ENCODE measurements at regions not wholly inside any gene's neighbourhood (a gene's known extent, or its start where the extent isn't known, plus 50 kb on each side); places are given as distances from the start of the nearest gene placed in this dataset.

DNA sequence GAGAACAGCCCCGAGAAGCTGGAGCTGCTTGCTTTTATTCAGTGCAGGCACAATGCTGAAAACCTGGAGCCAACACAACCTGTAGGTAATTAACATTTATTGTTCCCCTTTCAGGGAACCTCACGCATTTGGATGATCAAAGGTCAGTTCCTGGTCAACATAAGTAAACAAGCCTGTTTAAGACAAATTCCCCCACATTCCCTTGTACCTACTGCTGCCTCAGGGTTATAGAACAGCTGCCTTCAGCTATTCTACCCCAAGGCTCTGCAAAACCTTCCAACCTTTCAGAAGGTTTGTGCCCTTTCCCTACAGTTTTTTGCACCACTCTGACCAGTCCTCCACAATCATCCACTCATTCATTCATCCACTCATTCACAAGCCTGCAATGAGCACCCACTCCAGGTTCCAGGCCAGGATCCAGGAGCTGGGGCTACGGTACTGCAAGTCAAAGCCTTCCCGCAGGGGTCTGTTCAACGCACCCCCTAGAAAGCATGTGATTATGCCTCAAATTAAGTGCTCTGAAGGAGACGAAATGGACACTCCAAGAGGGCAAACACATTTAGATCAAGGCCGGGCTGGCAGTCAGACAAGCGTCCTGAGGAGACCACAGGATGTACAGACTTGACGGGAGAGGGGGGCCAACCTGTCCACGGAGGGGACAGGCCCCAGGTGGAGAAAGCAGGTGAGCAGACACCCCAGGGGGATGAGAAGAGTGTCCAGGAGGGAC lies 683.9 kb downstream of the MATN1 start:
- ChIA-PET CTCF (no interaction called here), POLR2A (ENCODE audit: low non-redundant PET) (no interaction called here)
- no peak overlapping the region for H3K27ac ChIP-seq
- DNase-seq (ENCODE audit: low spot score) = no peak
- TF ChIP-seq, protein P1, sequence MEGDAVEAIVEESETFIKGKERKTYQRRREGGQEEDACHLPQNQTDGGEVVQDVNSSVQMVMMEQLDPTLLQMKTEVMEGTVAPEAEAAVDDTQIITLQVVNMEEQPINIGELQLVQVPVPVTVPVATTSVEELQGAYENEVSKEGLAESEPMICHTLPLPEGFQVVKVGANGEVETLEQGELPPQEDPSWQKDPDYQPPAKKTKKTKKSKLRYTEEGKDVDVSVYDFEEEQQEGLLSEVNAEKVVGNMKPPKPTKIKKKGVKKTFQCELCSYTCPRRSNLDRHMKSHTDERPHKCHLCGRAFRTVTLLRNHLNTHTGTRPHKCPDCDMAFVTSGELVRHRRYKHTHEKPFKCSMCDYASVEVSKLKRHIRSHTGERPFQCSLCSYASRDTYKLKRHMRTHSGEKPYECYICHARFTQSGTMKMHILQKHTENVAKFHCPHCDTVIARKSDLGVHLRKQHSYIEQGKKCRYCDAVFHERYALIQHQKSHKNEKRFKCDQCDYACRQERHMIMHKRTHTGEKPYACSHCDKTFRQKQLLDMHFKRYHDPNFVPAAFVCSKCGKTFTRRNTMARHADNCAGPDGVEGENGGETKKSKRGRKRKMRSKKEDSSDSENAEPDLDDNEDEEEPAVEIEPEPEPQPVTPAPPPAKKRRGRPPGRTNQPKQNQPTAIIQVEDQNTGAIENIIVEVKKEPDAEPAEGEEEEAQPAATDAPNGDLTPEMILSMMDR (conservative IDR thresholded peaks at IDR 0.05; ENCODE audit: low read depth) = no peak

DNA sequence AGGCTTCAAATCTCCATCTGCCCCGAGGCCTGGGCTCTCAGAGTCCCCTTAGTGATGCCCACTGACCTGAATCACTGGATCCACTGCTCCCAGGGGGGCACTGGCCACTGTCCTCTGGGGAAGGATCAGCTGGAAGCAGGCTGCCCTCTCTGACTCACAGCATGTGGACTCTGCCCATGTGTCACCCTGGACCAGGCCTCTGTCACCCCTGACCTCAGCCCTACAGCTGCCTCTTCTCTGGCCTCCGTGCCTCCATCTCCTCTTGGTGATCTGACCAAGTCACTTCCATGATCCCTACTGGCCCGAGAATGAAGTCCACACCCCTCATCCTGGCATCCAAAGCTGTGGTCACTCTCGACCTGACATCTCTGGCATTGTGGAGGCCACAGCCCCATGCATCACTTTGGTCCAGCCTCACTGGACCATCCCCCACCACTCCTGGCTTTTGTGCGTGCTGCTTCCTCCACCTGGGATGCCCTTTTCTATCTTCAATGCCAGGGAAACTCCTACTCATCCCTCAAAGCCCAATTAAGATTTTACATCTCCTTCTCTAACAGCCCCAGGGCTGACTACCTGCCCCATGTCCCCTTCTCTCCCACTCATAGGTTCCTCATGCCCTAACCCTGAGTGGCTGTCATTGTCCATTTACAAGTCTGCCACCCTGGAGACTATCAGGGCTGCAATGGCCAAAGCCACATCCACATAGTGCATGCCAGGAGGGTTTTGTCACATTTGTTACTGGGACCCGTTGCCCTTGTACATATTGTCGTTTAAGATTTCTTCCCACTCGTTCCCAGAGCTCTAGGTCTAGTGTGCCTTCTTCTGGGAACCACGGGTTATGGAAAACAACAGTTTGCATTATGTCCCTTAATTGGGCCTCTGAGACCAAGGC lies 685.0 kb downstream of the MATN1 start:
- ChIA-PET CTCF (interaction anchor here (0.6 to 0.7 kb wide), 2 partner anchors 25 to 342 kb away, joined by 3 read pairs; no protein-coding TSS in a partner anchor), POLR2A (ENCODE audit: low non-redundant PET) (no interaction called here)
- TF ChIP-seq, protein P1 (conservative IDR thresholded peaks at IDR 0.05; ENCODE audit: low read depth) = no peak
- H3K27ac ChIP-seq = no peak overlapping the region
- no peak for DNase-seq (ENCODE audit: low spot score)

DNA sequence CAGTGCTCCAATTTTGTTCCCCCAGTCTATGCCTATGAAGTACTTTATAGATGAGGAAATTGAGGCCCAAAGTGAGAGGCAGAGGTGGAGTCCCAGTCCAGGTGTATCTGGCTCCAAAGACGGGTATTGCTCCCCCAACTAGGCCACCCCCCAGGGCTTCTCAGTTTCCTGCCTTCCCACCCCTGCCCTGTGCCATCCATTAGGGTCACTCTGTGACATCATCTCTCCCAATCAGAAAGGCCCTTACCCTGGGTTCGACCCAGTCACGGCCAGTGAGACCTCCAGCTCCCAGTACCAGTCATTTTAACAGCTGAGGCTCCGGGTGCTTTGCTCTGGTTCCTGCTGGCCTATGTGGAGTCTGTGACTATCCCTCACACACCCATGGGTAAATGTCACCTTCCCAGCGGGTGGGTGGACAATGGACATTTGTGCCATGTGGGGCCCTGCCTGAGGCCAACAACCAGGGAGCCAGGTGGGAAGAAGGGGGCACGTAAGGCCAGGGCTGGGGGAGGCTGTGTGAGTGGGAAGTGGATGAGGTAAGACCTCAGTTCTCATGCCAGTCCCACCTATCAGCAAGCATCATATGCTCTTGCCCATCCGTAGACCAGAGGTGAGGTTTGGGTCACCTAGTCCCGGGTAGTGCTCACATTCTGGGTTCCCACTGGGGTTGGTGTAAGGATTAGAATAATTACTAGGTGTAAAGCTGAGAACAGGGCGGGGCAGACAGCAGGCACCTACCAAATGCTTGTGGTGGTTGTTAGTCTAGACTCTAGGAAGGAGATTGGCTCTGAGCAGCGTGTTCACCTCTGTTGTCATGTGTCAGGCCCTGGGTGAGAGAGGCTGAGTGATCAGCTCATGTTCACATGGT lies 685.9 kb downstream of the MATN1 start:
- TF ChIP-seq, protein P1 (conservative IDR thresholded peaks at IDR 0.05; ENCODE audit: low read depth) = no peak
- ChIA-PET CTCF (interaction anchor here (0.6 kb wide), 1 partner anchor 343 kb away, joined by 3 read pairs; no protein-coding TSS in a partner anchor), POLR2A (ENCODE audit: low non-redundant PET) (no interaction called here)
- H3K27ac ChIP-seq = no peak overlapping the region
- no peak for DNase-seq (ENCODE audit: low spot score)

DNA sequence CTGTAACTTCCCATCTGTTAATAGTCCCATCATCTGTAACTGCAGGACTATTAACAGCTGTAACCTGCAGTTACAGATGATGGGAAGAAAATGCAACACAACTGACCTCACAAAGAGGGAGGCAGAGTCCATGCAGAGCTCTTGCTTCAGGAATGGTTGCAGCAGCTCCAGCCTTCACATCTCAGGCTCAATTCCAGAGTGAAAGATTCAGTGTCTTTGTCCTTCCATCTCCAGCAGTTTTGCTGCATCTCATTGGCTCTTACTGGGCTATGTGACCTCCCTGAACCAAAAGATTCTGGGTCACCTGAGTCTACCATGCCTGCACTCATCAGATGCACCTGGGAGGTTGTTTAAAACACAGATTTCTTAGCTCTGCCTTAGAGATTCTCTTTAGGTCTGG lies 686.7 kb downstream of the MATN1 start:
- no peak overlapping the region for H3K27ac ChIP-seq
- ChIA-PET POLR2A (ENCODE audit: low non-redundant PET) (no interaction called here), CTCF (no interaction called here)
- TF ChIP-seq, protein P1 (conservative IDR thresholded peaks at IDR 0.05; ENCODE audit: low read depth) = no peak
- no peak for DNase-seq (ENCODE audit: low spot score)

DNA sequence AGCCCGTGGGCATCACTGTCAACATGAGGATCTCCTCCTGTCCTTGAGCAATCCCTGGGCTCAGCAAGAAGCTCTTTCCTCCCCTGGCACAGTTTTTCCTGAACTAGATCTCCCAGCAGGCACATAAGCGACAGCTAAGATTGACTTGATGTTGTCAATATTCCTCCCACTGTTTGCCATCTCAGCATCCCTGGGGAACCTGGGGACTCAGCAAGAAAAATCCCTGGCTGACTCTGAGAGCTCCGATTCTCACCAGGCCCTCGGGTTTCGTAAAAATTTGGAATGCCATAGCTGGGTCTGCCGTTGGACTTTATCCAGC lies 687.2 kb downstream of the MATN1 start:
- no peak overlapping the region for H3K27ac ChIP-seq
- no peak for DNase-seq (ENCODE audit: low spot score)
- POLR2A ChIA-PET (ENCODE audit: low non-redundant PET) = no interaction called here
- CTCF ChIA-PET = no interaction called here
- TF ChIP-seq, protein P1 (conservative IDR thresholded peaks at IDR 0.05; ENCODE audit: low read depth) = no peak

Measured in RWPE1 (cell line).